ENCODE measurements at regions not wholly inside any gene's neighbourhood (a gene's known extent, or its start where the extent isn't known, plus 50 kb on each side); places are given as distances from the start of the nearest gene placed in this dataset.
"Not testable (repeated sequence)": the region's sequence is repeated elsewhere in the genome, so short reads cannot be mapped to it uniquely, and the experiment has no call there.

DNA sequence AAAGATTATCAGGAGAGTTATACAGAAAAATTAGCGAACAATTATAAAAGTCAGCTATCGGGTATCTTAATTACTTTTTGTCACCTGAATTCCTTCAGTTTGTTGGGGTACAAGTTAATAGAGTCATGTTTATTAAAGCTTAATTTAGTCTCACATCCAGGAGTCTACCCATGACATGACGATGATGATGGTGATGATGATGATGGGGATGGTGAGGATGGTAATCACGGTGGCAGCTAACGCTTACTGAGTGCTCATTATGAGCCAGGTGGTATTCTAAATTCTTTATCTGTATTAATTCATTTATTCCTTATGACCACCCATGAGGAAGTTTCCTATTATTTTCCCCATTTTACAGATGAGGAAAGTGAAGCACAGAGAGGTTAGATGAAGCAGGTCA lies 208.6 kb upstream of the KIF2A start:
- intact Hi-C loops (cut with micrococcal nuclease), result no loop called here
- H3K4me1 ChIP-seq (ENCODE audit: control insufficient read depth, insufficient read depth, low read length), result no peaks in the 10 kb centered on the region

DNA sequence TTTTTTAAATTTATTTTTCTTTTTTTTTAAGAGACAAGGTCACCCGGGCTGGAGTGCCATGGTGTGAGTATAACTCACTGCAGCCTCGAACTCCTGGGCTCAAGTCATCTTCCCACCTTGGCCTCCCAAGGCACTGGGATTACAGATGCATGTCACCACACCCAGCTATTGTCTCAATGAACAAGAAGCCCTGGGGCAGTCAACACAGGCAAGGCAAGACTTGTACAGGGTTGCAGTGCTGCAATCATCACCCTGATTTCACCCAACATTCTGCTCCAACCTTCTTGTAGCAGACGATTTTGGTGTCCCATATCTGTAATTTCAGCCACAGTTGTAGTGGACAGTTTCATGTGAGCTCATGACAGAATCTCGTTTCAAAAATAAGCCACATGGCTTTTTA lies 205.8 kb upstream of the KIF2A start:
- intact Hi-C loops (cut with micrococcal nuclease), result no loop called here
- 78% methylated on average over 4 of the region's 4 CpGs for WGBS (ENCODE audit: insufficient coverage)
- Mint-ChIP-seq H3K27me3 (ENCODE audit: low read depth in 2 of 2) (no peaks in the 10 kb centered on the region), H3K36me3 (no peaks in the 10 kb centered on the region), H3K4me3 (no peak overlapping the region), H3K27ac (no peak overlapping the region), H3K4me1 (no peaks in the 10 kb centered on the region), H3K9me3 (peaks cover 0 to 5% of the 10 kb centered on the region in 2 donors)
- DNase-seq, result no peak
- no peak for ATAC-seq
- no peak overlapping the region for H3K27ac ChIP-seq (ENCODE audit: low read length)
- H3K9me3 ChIP-seq (ENCODE audit: control insufficient read depth, insufficient read depth, low read length), result no peaks in the 10 kb centered on the region
- H3K27me3 ChIP-seq (ENCODE audit: control insufficient read depth, insufficient read depth, low read length), result no peaks in the 10 kb centered on the region
- H3K4me1 ChIP-seq (ENCODE audit: control insufficient read depth, insufficient read depth, low read length), result no peaks in the 10 kb centered on the region
- TF ChIP-seq, protein P1, sequence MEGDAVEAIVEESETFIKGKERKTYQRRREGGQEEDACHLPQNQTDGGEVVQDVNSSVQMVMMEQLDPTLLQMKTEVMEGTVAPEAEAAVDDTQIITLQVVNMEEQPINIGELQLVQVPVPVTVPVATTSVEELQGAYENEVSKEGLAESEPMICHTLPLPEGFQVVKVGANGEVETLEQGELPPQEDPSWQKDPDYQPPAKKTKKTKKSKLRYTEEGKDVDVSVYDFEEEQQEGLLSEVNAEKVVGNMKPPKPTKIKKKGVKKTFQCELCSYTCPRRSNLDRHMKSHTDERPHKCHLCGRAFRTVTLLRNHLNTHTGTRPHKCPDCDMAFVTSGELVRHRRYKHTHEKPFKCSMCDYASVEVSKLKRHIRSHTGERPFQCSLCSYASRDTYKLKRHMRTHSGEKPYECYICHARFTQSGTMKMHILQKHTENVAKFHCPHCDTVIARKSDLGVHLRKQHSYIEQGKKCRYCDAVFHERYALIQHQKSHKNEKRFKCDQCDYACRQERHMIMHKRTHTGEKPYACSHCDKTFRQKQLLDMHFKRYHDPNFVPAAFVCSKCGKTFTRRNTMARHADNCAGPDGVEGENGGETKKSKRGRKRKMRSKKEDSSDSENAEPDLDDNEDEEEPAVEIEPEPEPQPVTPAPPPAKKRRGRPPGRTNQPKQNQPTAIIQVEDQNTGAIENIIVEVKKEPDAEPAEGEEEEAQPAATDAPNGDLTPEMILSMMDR (IDR thresholded peaks at IDR 0.05), result no peak
- H3K36me3 ChIP-seq (ENCODE audit: control insufficient read depth, insufficient read depth, low read length), result no peaks in the 10 kb centered on the region
- no peak overlapping the region for H3K4me3 ChIP-seq (ENCODE audit: low read length)

More for the DNA sequence above, 208.6 kb upstream of the KIF2A start:
- Mint-ChIP-seq H3K4me1 (peaks cover 5 to 6% of the 10 kb centered on the region in 2 donors), H3K27ac (no peak overlapping the region), H3K27me3 (ENCODE audit: low read depth in 2 of 2) (no peaks in the 10 kb centered on the region), H3K9me3 (peaks cover 0 to 5% of the 10 kb centered on the region in 2 donors), H3K36me3 (no peaks in the 10 kb centered on the region), H3K4me3 (no peak overlapping the region)
- 100% methylated on average over 1 of the region's 5 CpGs for WGBS (ENCODE audit: insufficient coverage)
- Histone ChIP-seq H3K27ac (ENCODE audit: low read length) (no peak overlapping the region), H3K27me3 (ENCODE audit: control insufficient read depth, insufficient read depth, low read length) (no peaks in the 10 kb centered on the region), H3K36me3 (ENCODE audit: control insufficient read depth, insufficient read depth, low read length) (no peaks in the 10 kb centered on the region), H3K9me3 (ENCODE audit: control insufficient read depth, insufficient read depth, low read length) (no peaks in the 10 kb centered on the region), H3K4me3 (ENCODE audit: low read length) (no peak overlapping the region)
- TF ChIP-seq, protein P1 (IDR thresholded peaks at IDR 0.05), result no peak
- ATAC-seq, result no peak
- no peak for DNase-seq

DNA sequence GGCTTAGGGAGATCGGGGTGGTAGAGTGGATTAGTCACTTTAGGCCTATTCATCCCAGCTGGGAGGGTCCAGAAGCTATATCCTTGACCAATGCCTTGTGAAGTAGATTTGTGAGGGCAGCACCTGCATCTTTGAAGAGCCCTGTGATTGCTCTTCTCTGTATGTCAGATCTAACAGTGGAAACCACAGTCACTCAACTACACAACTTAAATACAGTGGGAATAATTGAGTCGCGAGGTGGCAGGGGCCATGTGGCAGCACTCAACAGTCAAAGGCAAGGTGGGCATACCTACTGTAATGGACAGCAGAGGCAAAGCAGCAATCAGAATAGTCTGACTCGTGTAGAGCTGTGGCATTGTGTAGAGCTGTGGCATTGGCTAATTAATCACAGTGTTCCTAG lies 202.1 kb upstream of the KIF2A start:
- intact Hi-C loops (cut with micrococcal nuclease); H3K36me3 ChIP-seq (ENCODE audit: control insufficient read depth, insufficient read depth, low read length); H3K27ac Mint-ChIP-seq; ATAC-seq; H3K9me3 ChIP-seq (ENCODE audit: control insufficient read depth, insufficient read depth, low read length); H3K4me3 ChIP-seq (ENCODE audit: low read length); H3K27me3 Mint-ChIP-seq (ENCODE audit: low read depth in 2 of 2); H3K9me3 Mint-ChIP-seq; H3K27me3 ChIP-seq (ENCODE audit: control insufficient read depth, insufficient read depth, low read length); H3K4me1 ChIP-seq (ENCODE audit: control insufficient read depth, insufficient read depth, low read length); H3K4me3 Mint-ChIP-seq; H3K27ac ChIP-seq (ENCODE audit: low read length); H3K36me3 Mint-ChIP-seq; H3K4me1 Mint-ChIP-seq; DNase-seq: not testable (repeated sequence)
- WGBS (ENCODE audit: insufficient coverage), result 92% methylated on average over 4 of the region's 4 CpGs

DNA sequence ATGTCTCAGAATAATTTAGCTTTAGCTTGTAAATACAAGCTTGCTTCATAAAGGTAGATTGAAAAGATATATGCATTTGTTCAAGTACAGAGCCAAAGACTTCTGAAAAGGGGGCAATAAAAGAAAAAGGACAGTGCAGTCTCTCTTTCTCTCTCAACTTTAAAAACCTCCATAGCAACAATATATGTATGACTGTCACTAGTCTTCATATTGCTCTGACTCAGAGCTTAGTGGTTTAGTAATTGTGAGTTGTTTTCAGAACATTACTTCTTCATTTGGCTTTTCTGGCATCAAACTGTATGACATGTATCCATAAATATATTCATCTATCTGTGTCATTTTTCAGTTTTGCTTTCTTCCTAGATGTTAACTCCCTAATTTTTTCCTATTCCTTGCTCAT lies 194.6 kb upstream of the KIF2A start:
- Histone ChIP-seq H3K27me3 (ENCODE audit: control insufficient read depth, insufficient read depth, low read length) (no peaks in the 10 kb centered on the region), H3K4me3 (ENCODE audit: low read length) (no peak overlapping the region), H3K27ac (ENCODE audit: low read length) (no peak overlapping the region), H3K4me1 (ENCODE audit: control insufficient read depth, insufficient read depth, low read length) (no peaks in the 10 kb centered on the region), H3K36me3 (ENCODE audit: control insufficient read depth, insufficient read depth, low read length) (no peaks in the 10 kb centered on the region), H3K9me3 (ENCODE audit: control insufficient read depth, insufficient read depth, low read length) (no peaks in the 10 kb centered on the region)
- Mint-ChIP-seq H3K4me3 (no peak overlapping the region), H3K4me1 (no peaks in the 10 kb centered on the region), H3K27ac (no peak overlapping the region), H3K27me3 (ENCODE audit: low read depth in 2 of 2) (no peaks in the 10 kb centered on the region), H3K9me3 (no peaks in the 10 kb centered on the region), H3K36me3 (no peaks in the 10 kb centered on the region)
- ATAC-seq (no peak), DNase-seq (no peak)
- TF ChIP-seq, protein P1 (IDR thresholded peaks at IDR 0.05), result no peak
- intact Hi-C loops (cut with micrococcal nuclease), result no loop called here

Measured in natural killer cell (primary cell).